Dedifferentiated amniotic fluid mesenchymal stem cell (primary cell): ENCODE measurements at regions not wholly inside any gene's neighbourhood (a gene's known extent, or its start where the extent isn't known, plus 50 kb on each side); places are given as distances from the start of the nearest gene placed in this dataset.

Experiments
- DNase-seq: peaks from one replicate; pipeline ENCODE4 v3.0.0-alpha.2; 2016; ENCODE audit errors: extremely low spot score

GRCh38 chr5:101932599-101932998, 363.5 kb downstream of the SLCO4C1 start:
- no peak for DNase-seq

DNA sequence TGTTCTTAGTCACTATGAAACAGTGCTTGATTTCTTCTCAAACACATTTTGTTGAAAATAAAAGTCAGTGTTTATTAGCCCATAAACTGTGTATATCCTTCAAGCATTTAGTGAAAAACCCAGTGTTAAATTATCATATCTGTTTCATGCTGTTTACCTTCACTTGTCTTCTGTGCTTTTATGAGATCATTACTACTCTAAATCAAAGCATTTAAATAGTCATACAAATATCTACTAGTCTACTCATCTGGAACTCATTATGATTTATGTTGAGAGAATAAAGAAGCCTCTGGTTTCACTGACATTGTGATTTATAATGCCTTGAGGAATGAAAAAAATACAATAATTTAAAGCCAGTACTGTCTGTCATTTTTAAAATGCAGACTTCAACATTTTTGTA, 366.5 kb downstream of the SLCO4C1 start:
- no peak for DNase-seq

DNA sequence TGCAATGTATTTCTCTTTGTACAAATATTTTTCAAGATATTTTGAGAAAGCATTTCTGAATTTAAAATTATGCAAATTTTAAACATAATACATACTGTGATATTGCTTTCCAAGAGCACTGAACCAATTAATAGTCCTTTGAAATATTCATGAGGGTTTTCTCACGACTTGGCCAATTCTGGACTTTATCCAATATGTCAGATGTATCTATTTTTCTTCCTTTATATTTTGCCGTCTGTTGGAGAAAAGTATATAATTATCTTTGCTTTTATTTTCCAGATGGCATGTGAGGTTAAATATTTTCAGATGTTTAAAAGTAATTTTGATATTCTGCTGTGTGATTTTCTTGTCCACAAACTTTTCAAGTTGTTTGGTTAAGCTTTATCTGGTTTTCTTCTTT, 378.9 kb downstream of the SLCO4C1 start:
- no peak for DNase-seq

DNA sequence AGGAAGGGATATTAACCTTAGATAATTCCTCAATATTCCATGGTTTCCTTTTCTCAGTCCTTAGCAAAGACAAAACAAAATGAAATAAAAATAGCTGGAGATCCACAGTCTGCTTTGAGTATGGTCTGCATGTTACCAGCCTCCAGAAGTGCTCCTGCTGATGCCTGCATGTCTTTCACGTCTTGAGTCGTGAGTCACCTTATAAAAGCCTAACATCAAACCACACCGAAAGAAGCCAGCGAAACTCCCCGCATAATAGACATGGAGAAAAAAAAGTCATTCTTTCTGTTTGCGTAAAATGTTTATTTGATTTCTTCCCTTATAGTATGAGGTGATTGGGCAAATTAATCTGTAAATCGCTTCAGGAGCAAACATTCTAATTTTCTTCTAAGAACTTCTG, 380.5 kb downstream of the SLCO4C1 start:
- DNase-seq, result no peak

DNA sequence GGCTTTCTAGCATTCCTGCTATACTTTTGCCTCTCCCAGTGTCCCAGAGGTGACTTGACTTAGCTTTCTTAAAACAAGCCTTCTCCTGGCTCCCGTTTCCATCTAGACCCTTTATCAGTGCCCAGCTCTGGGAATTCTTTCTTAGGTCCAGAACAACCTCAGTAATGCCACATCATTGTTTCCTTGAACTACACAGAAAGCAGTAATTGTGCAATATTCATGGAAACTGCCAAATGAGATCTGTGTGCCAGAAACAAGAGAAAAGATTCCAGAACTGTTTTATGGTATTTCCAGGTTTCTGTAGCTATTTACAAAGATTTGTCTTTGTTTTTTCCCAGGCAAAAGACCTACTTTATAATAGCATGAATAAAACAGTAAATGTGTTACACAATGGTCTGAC, 391.3 kb downstream of the SLCO4C1 start:
- no peak for DNase-seq

DNA sequence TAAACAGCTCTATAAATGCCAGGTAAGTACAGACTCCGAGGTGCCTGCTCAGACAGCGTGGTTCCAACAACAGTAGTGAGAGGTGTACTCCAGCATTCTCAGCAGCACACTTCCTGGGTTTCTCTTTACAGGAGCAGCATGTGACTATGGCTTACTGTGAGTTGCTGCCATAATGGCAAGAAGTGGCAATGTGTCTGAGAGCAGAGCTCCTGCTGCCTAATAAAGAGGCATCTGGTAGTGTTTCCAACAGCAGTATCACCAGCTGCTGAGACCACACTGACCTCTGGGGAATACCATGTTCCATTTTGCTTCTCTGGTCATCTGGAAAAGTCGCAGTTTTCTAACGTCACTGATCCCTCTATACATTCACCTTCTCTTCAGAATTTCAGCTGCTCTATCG, 398.2 kb downstream of the SLCO4C1 start:
- no peak for DNase-seq

GRCh38 chr5:101894985-101895384, 401.1 kb downstream of the SLCO4C1 start:
- DNase-seq, result no peak

GRCh38 chr5:101878190-101878589, 417.9 kb downstream of the SLCO4C1 start:
- DNase-seq, result no peak

- no peak for DNase-seq
These were observed 418.6 kb downstream of the SLCO4C1 start for GRCh38 chr5:101877451-101877850.

- no peak for DNase-seq
These were observed 429.6 kb downstream of the SLCO4C1 start for GRCh38 chr5:101866473-101866872.

- no peak for DNase-seq
These were observed 435.5 kb downstream of the SLCO4C1 start for GRCh38 chr5:101860563-101860962.

- DNase-seq, result no peak
These were observed 435.9 kb downstream of the SLCO4C1 start for GRCh38 chr5:101860145-101860544.

DNA sequence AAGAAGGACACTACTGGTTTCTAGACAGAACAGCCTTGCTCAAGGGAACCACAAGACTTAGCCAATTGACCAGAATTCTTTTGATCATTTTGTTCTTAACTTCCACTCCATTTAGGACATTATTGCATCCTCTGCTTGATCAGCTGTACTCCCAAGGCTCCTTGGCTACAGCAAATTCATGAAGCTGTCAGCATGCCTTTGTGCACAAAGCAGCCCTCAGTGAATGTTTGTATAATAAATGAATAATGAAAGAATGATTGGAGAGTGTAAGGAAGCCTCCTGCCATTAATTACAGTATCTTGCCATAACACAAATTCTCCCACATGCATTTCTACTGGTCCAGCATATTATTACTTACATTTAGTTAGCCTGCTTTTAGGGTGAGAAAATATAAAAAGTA, 449.6 kb downstream of the SLCO4C1 start:
- DNase-seq, result no peak

DNA sequence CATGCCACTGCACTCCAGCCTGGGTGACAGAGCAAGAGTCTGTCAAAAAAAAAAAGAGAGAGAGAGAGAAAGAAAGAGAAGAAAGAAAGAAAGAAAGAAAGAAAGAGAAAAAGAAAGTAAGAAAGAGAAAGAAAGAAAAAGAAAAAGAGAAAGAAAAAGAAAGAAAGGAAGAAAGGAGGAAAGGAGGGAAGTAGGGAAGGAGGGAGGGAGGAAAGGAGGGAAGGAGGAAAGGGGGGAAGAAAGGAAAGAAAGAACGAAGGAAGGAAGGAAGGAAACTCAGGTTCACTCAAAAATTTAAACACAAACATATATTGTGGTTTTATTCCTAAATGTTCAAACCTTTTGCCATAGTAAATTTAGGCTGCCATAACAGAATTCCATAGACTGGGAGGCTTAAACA, 453.0 kb downstream of the SLCO4C1 start:
- DNase-seq, result no peak

GRCh38 chr5:101838435-101838834, 457.6 kb downstream of the SLCO4C1 start:
- DNase-seq, result no peak

DNA sequence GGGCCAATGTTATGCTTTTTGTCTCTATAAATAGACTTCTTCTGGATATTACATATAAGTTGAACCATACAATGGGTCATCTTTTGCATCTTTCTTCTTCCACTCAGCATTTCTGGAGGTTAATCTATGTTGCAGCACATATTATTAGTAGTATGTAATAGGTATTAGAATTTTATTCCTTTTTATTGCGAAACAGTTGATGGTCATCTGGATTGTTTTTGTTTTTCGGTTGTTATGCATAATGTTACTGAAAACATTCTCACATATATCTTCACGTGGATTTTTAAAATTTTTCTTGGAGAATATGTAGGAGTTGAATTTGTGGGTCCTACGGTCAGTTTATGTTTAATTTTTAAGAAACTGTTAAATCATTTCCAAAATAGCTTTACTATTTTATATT, 466.8 kb downstream of the SLCO4C1 start:
- DNase-seq, result no peak

DNA sequence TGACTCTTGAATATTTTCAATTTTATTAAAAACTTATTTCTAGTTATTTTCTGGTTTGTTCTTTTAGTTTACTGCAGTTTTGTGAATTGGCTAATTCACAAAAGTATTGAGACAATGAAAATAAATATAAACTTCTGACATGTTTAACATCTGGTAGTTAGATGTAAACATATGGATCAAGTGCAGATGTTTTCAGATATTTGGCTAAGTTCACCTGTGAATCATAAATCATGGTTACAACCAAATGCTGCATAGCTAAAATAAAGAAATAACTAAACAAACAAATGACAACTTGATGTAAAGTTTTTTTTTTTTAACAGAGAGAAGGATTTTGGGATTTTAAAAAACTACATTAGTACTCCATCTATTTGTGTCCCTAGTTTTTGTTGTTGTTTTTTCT, 484.6 kb downstream of the SLCO4C1 start:
- DNase-seq, result no peak

GRCh38 chr5:101806410-101806809, 489.7 kb downstream of the SLCO4C1 start:
- DNase-seq, result no peak

DNA sequence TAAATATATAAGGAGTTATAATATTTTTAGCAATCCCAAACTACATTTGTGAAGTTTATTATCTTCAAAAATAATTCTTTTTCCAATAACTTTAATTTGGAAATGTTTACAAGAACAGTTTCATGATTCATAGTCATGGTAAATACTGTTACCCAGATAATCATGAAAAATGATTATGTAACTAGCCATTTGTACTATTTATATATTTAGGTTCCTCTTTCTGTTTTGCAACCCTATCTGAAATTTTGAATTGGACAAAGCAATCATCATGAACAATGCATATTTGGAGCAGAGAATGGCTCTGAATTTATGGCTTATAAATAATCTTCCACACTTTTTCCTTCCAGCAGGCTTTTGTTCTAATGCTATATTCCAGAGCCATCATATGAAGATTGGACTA, 499.7 kb downstream of the SLCO4C1 start:
- no peak for DNase-seq

DNA sequence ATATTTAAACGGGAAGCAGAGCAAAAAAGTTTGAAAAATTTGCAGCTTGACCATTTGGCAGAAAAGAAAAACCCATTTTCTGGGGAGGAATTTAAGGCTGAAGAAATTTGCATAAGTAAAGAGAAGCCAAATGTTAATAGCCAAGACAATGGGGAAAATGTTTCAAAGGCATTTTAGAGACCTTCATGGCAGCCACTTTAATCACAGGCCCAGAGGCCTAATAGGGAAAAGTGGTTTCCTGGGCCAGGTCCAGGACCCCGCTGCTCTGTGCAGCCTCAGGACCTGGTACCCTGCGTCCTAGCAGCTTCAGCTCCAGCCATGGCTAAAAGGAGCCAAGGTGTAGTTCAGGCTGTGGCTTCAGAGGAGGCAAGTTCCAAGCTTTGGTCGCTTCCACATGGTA, 507.3 kb downstream of the SLCO4C1 start:
- DNase-seq, result no peak

DNA sequence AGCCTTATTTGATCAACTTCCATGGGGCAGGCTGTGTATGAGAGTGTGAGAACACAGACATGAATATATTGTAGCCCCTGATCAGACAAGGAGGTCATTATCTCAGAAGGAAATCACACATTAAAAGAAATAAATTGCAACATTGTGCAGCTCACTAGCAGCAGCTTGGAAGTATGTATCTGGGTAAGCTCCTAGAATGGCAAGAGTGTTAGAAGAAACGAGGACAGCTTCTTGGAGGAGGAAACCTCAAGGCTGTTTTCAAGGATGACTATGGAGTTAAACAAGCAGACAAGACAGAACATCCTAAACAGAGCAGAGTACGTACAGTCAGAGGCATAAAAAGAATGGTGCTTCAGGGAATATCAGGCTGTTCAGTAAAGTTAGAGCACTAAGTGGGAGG, 511.0 kb downstream of the SLCO4C1 start:
- DNase-seq, result no peak

DNA sequence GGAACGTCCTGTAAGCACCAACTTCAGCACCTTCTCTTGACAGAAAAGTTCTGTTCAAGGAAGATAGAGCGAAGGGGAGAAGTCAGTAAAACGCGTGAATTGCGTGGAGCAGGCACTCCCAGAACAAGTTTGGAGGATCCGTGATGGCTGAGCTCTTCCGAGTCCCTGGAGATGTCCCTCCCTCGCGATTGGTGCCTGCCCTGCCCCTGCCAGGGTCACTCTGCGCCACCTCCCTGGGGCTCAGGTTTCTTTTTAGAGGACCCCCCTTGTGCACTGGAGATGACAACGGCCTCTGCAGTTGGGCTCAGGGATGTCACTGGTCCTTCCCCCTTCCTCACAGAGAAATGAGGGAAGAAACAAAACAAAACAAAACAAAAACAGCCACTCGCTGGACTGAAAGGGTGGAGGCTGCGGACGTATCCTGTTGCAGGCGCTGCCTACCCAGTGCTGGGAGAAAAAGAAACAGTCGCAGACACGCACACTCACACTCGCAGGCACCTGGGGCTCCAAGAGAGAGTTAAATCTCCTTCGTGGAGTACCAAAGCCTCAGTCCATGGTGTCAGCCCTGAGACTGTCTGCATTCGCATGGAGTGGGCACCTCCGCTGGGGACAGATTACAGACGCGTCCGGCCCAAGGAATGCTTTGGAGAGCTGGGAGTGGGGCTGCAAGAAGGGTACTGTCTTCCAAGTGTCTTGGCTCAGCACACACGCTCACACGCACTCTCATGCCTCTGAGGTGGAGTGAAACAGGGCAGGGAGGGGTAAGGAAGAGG, 512.7 kb downstream of the SLCO4C1 start:
- no peak for DNase-seq

DNA sequence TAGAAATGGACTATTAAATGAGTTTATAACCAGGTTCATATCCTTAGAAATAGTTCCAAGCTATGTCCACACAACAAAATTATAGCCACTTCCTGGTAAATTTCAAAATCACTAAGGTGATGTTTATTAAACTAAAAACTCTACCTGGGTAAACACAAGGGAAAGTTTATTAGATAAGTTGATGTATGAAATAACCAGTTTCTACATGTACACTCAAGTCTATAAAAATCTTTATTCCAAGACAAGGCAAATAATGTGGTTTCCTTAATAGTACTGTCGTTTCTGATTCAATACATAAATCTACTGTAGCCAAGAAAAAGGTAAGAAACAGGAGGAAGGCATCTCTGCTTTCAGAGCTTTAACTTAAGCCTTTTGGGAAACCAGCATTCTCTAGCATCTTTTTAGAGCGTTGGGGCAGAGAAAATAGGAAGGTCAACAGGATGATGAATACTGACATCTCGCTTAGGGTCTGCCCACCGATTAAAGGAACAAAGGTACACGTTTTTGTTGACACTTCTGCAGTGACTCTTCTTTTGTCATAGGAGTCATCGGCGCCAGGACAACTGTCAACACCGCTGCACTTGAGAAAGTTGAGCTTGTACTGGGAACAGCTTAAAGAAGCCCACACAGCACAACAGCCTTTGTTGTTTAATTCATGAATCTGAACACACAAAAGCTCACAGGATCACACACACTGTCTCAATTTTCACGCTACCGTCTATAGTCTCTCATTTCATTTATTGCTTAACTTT, 513.6 kb downstream of the SLCO4C1 start:
- no peak for DNase-seq
